HUES64 (cell line): ENCODE measurements at regions not wholly inside any gene's neighbourhood (a gene's known extent, or its start where the extent isn't known, plus 50 kb on each side); places are given as distances from the start of the nearest gene placed in this dataset.

Experiments
- H3K27ac ChIP-seq: 2 replicates; pipeline ENCODE4 v1.7.0; 2013; ENCODE audit warnings: low read depth, low read length, inconsistent platforms
- H3K27me3 ChIP-seq: 2 replicates; pipeline ENCODE4 v1.6.1; 2013; ENCODE audit warnings: mild to moderate bottlenecking, low read length; ENCODE audit not compliant: insufficient read depth
- H3K36me3 ChIP-seq: 2 replicates; pipeline ENCODE4 v1.6.1; 2013; ENCODE audit warnings: mild to moderate bottlenecking, low read length; ENCODE audit not compliant: insufficient read depth
- H3K4me1 ChIP-seq: 2 replicates; pipeline ENCODE4 v1.6.1; 2013; ENCODE audit warnings: mild to moderate bottlenecking, low read length, moderate library complexity; ENCODE audit not compliant: insufficient read depth
- H3K4me3 ChIP-seq: 2 replicates; pipeline ENCODE4 v1.5.1; 2013; ENCODE audit warnings: mild to moderate bottlenecking, low read length, moderate library complexity
- H3K9ac ChIP-seq: 2 replicates; pipeline ENCODE4 v1.6.1; 2013; ENCODE audit warnings: mild to moderate bottlenecking, low read depth, low read length
- H3K9me3 ChIP-seq: 2 replicates; pipeline ENCODE4 v1.6.1; 2013; ENCODE audit warnings: low read depth, low read length; ENCODE audit not compliant: insufficient read depth
- WGBS: fragments of 150-250, 120-280 bp; methylation state at CpG from one replicate; pipeline ENCODE4 v1.1.7; 2013; ENCODE audit warnings: missing lambda C conversion rate; 5-methylcytosine and 5-hydroxymethylcytosine counted together

- H3K27ac ChIP-seq = peak overlapping the region; percentile 66
- 92% methylated on average over 1 of the region's 2 CpGs for WGBS
These were observed 63.8 kb upstream of the CCNG1 start for GRCh38 chr5:163373436-163374084.

GRCh38 chr5:163377982-163378381 lies 59.4 kb upstream of the CCNG1 start:
- Histone ChIP-seq H3K27ac (peak overlapping the region; percentile 16; the same call in 1 of the 2 replicates), H3K4me3 (no peak overlapping the region), H3K9ac (no peak overlapping the region), H3K9me3 (no peaks in the 10 kb centered on the region), H3K27me3 (no peaks in the 10 kb centered on the region), H3K4me1 (peaks cover 31% of the 10 kb centered on the region), H3K36me3 (no peaks in the 10 kb centered on the region)
- WGBS = 77% methylated on average over 6 of the region's 6 CpGs

More at GRCh38 chr5:163373436-163374084, 63.8 kb upstream of the CCNG1 start:
- Histone ChIP-seq H3K4me3 (no peak overlapping the region), H3K36me3 (no peaks in the 10 kb centered on the region), H3K27me3 (no peaks in the 10 kb centered on the region), H3K9ac (no peak overlapping the region), H3K9me3 (no peaks in the 10 kb centered on the region), H3K4me1 (peaks cover 18% of the 10 kb centered on the region)

- no peaks in the 10 kb centered on the region for H3K9me3 ChIP-seq
- H3K4me1 ChIP-seq = peaks cover 24% of the 10 kb centered on the region
- H3K9ac ChIP-seq = peak overlapping the region; percentile 9; the same call in 1 of the 2 replicates
- no peak overlapping the region for H3K4me3 ChIP-seq
- H3K27me3 ChIP-seq = no peaks in the 10 kb centered on the region
- H3K36me3 ChIP-seq = no peaks in the 10 kb centered on the region
- WGBS = 86% methylated on average over 6 of the region's 7 CpGs
- no peak overlapping the region; the same call in 1 of the 2 replicates for H3K27ac ChIP-seq
These were observed 57.9 kb upstream of the CCNG1 start for GRCh38 chr5:163379298-163380155.

- H3K36me3 ChIP-seq = no peaks in the 10 kb centered on the region
- no peak overlapping the region for H3K9ac ChIP-seq
- no peaks in the 10 kb centered on the region for H3K9me3 ChIP-seq
- peaks cover 24% of the 10 kb centered on the region for H3K4me1 ChIP-seq
- WGBS = 89% methylated on average over 3 of the region's 3 CpGs
- H3K4me3 ChIP-seq = no peak overlapping the region
- H3K27me3 ChIP-seq = no peaks in the 10 kb centered on the region
- H3K27ac ChIP-seq = no peak overlapping the region
These were observed 55.6 kb upstream of the CCNG1 start for GRCh38 chr5:163381832-163382231.

- 82% methylated on average over 3 of the region's 3 CpGs for WGBS
- Histone ChIP-seq H3K4me3 (no peak overlapping the region), H3K4me1 (peaks cover 10% of the 10 kb centered on the region), H3K9ac (no peak overlapping the region), H3K9me3 (no peaks in the 10 kb centered on the region), H3K27me3 (no peaks in the 10 kb centered on the region), H3K36me3 (no peaks in the 10 kb centered on the region), H3K27ac (no peak overlapping the region)
These were observed 53.6 kb upstream of the CCNG1 start for GRCh38 chr5:163383754-163384153.

GRCh38 chr5:163384669-163385068 lies 52.7 kb upstream of the CCNG1 start:
- Histone ChIP-seq H3K36me3 (no peaks in the 10 kb centered on the region), H3K4me3 (no peak overlapping the region), H3K27me3 (no peaks in the 10 kb centered on the region), H3K9ac (no peak overlapping the region), H3K27ac (no peak overlapping the region), H3K9me3 (no peaks in the 10 kb centered on the region), H3K4me1 (peaks cover 1% of the 10 kb centered on the region; the same call in 1 of the 2 replicates)
- WGBS = 83% methylated on average over 2 of the region's 4 CpGs

GRCh38 chr5:163385271-163385670 lies 52.1 kb upstream of the CCNG1 start:
- Histone ChIP-seq H3K9ac (no peak overlapping the region), H3K36me3 (no peaks in the 10 kb centered on the region), H3K9me3 (0 out of 2 replicates have a peak, but pooled peaks cover under 1% of the 10 kb centered on the region), H3K27me3 (no peaks in the 10 kb centered on the region), H3K4me1 (no peaks in the 10 kb centered on the region), H3K4me3 (no peak overlapping the region), H3K27ac (no peak overlapping the region)
- WGBS = 94% methylated on average over 5 of the region's 5 CpGs

- no peaks in the 10 kb centered on the region for H3K36me3 ChIP-seq
- 90% methylated on average over 1 of the region's 1 CpG for WGBS
- no peak overlapping the region for H3K9ac ChIP-seq
- H3K4me1 ChIP-seq = no peaks in the 10 kb centered on the region
- no peaks in the 10 kb centered on the region for H3K27me3 ChIP-seq
- H3K27ac ChIP-seq = no peak overlapping the region
- no peak overlapping the region for H3K4me3 ChIP-seq
- H3K9me3 ChIP-seq = 0 out of 2 replicates have a peak, but pooled peaks cover 3% of the 10 kb centered on the region
These were observed 51.6 kb upstream of the CCNG1 start for GRCh38 chr5:163385824-163386223.

- Histone ChIP-seq H3K36me3 (no peaks in the 10 kb centered on the region), H3K4me1 (no peaks in the 10 kb centered on the region), H3K27ac (no peak overlapping the region), H3K9ac (no peak overlapping the region), H3K4me3 (no peak overlapping the region), H3K9me3 (0 out of 2 replicates have a peak, but pooled peaks cover 3% of the 10 kb centered on the region), H3K27me3 (no peaks in the 10 kb centered on the region)
These were observed 51.0 kb upstream of the CCNG1 start for GRCh38 chr5:163386352-163386751.

- Histone ChIP-seq H3K27me3 (no peaks in the 10 kb centered on the region), H3K4me3 (no peak overlapping the region), H3K27ac (no peak overlapping the region)
These were observed 49.6 kb upstream of the CCNG1 start for GRCh38 chr5:163387589-163388343.

More at GRCh38 chr5:163387589-163388343, 49.6 kb upstream of the CCNG1 start:
- WGBS = 92% methylated on average over 5 of the region's 5 CpGs
- Histone ChIP-seq H3K36me3 (no peaks in the 10 kb centered on the region), H3K9me3 (0 out of 2 replicates have a peak, but pooled peaks cover 3% of the 10 kb centered on the region), H3K4me1 (no peaks in the 10 kb centered on the region), H3K9ac (no peak overlapping the region)
